NOMO-1 (cell line): ENCODE measurements at regions not wholly inside any gene's neighbourhood (a gene's known extent, or its start where the extent isn't known, plus 50 kb on each side); places are given as distances from the start of the nearest gene placed in this dataset.
"Not testable (repeated sequence)": the region's sequence is repeated elsewhere in the genome, so short reads cannot be mapped to it uniquely, and the experiment has no call there.

ENCODE experiments used
- DNase-seq, 2 experiments: peaks; one replicate each; lab custom pipeline; 2025; ENCODE audit not compliant: unreplicated experiment in 2 of 2; lab: John Stamatoyannopoulos, UW

GRCh38 chr13:44815623-44816022 lies 173.6 kb downstream of the NUFIP1 start:
- DNase-seq = peak; percentile 32 to 55

GRCh38 chr13:44814836-44815235 lies 174.4 kb downstream of the NUFIP1 start:
- DNase-seq = no peak

GRCh38 chr13:44814161-44814560 lies 175.1 kb downstream of the NUFIP1 start:
- DNase-seq = no peak

GRCh38 chr13:44812818-44813217 lies 176.5 kb downstream of the NUFIP1 start:
- no peak for DNase-seq

- no peak for DNase-seq
Measured at GRCh38 chr13:44810061-44810840, 179.0 kb downstream of the NUFIP1 start.

GRCh38 chr13:44809190-44809589 lies 180.1 kb downstream of the NUFIP1 start:
- no peak for DNase-seq

- peak in 1 of 2 experiments; percentile 8 for DNase-seq
Measured at GRCh38 chr13:44808185-44808584, 181.1 kb downstream of the NUFIP1 start.

GRCh38 chr13:44807449-44808034 lies 181.7 kb downstream of the NUFIP1 start:
- no peak for DNase-seq

- no peak for DNase-seq
Measured at GRCh38 chr13:44806826-44807225, 182.4 kb downstream of the NUFIP1 start.

GRCh38 chr13:44805585-44805984 lies 183.7 kb downstream of the NUFIP1 start:
- DNase-seq = no peak

GRCh38 chr13:44803390-44803789 lies 185.9 kb downstream of the NUFIP1 start:
- no peak for DNase-seq

- peak in 1 of 2 experiments; percentile 43 for DNase-seq
Measured at GRCh38 chr13:44802491-44802890, 186.8 kb downstream of the NUFIP1 start.

GRCh38 chr13:44801990-44802389 lies 187.3 kb downstream of the NUFIP1 start:
- DNase-seq = peak; percentile 52 to 77

GRCh38 chr13:44800626-44801025 lies 188.6 kb downstream of the NUFIP1 start:
- no peak for DNase-seq

- DNase-seq = no peak
Measured at GRCh38 chr13:44797685-44798084, 191.6 kb downstream of the NUFIP1 start.

GRCh38 chr13:44796597-44797490 lies 192.4 kb downstream of the NUFIP1 start:
- DNase-seq = peak; percentile 41 to 43

- not testable (repeated sequence) for DNase-seq
Measured at GRCh38 chr13:44796039-44796438, 193.2 kb downstream of the NUFIP1 start.

- no peak for DNase-seq
Measured at GRCh38 chr13:44795176-44795575, 194.1 kb downstream of the NUFIP1 start.

GRCh38 chr13:44792096-44792495 lies 197.2 kb downstream of the NUFIP1 start:
- DNase-seq = no peak

GRCh38 chr13:44790289-44790688 lies 199.0 kb downstream of the NUFIP1 start:
- DNase-seq = no peak

- DNase-seq = no peak
Measured at GRCh38 chr13:44787617-44788016, 201.7 kb downstream of the NUFIP1 start.
